MM.1S (cell line): ENCODE measurements at regions not wholly inside any gene's neighbourhood (a gene's known extent, or its start where the extent isn't known, plus 50 kb on each side); places are given as distances from the start of the nearest gene placed in this dataset.

Experiments used
- DNase-seq: peaks from one replicate; pipeline ENCODE4 v3.0.0-alpha.2; 2015
- H2AFZ ChIP-seq: fragments of 300-600 bp; sonication (generic); 2 replicates; pipeline ENCODE4 v1.6.0; 2016; ENCODE audit warnings: antibody characterized with exemption, low read length
- H3F3A ChIP-seq: fragments of 300-600 bp; sonication (generic); 2 replicates; pipeline ENCODE4 v1.6.1; 2016; ENCODE audit warnings: mild to moderate bottlenecking, antibody characterized with exemption, low read length, moderate library complexity, mixed read lengths; ENCODE audit not compliant: insufficient read depth
- H3K27ac ChIP-seq: fragments of 300-600 bp; sonication (generic); 2 replicates; pipeline ENCODE4 v1.5.1; 2016; ENCODE audit warnings: mild to moderate bottlenecking, low read length
- H3K27me3 ChIP-seq: fragments of 300-600 bp; sonication (generic); replicated peaks from 2 replicates; pipeline ENCODE4 v1.6.0; 2016; ENCODE audit warnings: low read length; ENCODE audit not compliant: insufficient read depth
- H3K36me3 ChIP-seq: fragments of 300-600 bp; sonication (generic); replicated peaks from 2 replicates; pipeline ENCODE4 v1.6.1; 2016; ENCODE audit warnings: mild to moderate bottlenecking, low read length, mixed read lengths; ENCODE audit not compliant: insufficient read depth
- H3K4me1 ChIP-seq: fragments of 300-600 bp; sonication (generic); 2 replicates; pipeline ENCODE4 v1.6.1; 2016; ENCODE audit warnings: low read length, mixed read lengths
- H3K4me2 ChIP-seq: fragments of 300-600 bp; sonication (generic); 2 replicates; pipeline ENCODE4 v1.6.0; 2016; ENCODE audit warnings: low read depth, low read length
- H3K4me3 ChIP-seq: fragments of 300-600 bp; sonication (generic); 2 replicates; pipeline ENCODE4 v1.5.1; 2016; ENCODE audit warnings: low read length, mixed read lengths
- H3K79me2 ChIP-seq: fragments of 300-600 bp; sonication (generic); 2 replicates; pipeline ENCODE4 v1.6.1; 2016; ENCODE audit warnings: mixed run types, low read length, mixed read lengths
- H3K9ac ChIP-seq: fragments of 300-600 bp; sonication (generic); 2 replicates; pipeline ENCODE4 v1.6.1; 2016; ENCODE audit warnings: low read length, mixed read lengths
- H3K9me2 ChIP-seq: fragments of 300-600 bp; sonication (generic); replicated peaks from 2 replicates; pipeline ENCODE4 v1.6.1; 2016; ENCODE audit warnings: mild to moderate bottlenecking, low read length, mixed read lengths; ENCODE audit not compliant: insufficient read depth
- H3K9me3 ChIP-seq: fragments of 300-600 bp; sonication (generic); replicated peaks from 2 replicates; pipeline ENCODE4 v1.6.1; 2016; ENCODE audit warnings: mild to moderate bottlenecking, low read length, mixed read lengths; ENCODE audit not compliant: insufficient read depth
- H4K20me1 ChIP-seq: fragments of 300-600 bp; sonication (generic); 2 replicates; pipeline ENCODE4 v1.6.1; 2016; ENCODE audit warnings: mild to moderate bottlenecking, low read length, moderate library complexity, mixed read lengths; ENCODE audit not compliant: insufficient read depth
- EZH2 ChIP-seq: fragments of 300-600 bp; sonication (generic); optimal IDR thresholded peaks from 2 replicates; pipeline ENCODE3; 2017; ENCODE audit warnings: low read depth, mild to moderate bottlenecking, antibody characterized with exemption, low read length, mixed read lengths
- EZH2phosphoT487 ChIP-seq: fragments of 300-600 bp; sonication (generic); IDR thresholded peaks from 2 replicates; pipeline ENCODE4 v1.6.1; 2018; ENCODE audit warnings: antibody characterized with exemption, low read length
- TF ChIP-seq, protein P1 (sequence below): fragments of 300-600 bp; sonication (generic); IDR thresholded peaks from 2 replicates; pipeline ENCODE4 v1.5.1; 2016; ENCODE audit warnings: antibody characterized with exemption, low read length, mixed read lengths

DNA sequence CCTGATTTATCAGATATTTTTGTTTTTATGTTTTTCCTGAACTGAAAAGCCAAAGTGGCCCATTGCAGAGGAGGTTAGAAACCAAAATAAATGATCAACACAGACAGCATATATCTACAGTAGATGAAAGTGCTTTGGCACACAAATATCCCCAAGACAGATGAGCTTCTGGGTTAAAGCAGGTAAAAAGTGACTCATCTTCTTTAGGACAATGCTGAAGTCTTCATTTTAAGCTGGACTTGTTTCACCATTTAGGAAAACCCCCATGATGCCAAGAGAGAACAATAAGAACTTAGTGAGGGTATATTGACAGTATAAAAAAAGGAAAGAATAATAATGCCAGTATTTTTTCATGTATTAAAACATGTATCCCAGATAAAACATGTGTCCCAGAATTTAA, 100.8 kb upstream of the OR9G4 start:
- H4K20me1 ChIP-seq, result no peaks in the 10 kb centered on the region
- no peaks in the 10 kb centered on the region for H3K36me3 ChIP-seq
- TF ChIP-seq EZH2phosphoT487 (no peak), EZH2 (no peak)
- TF ChIP-seq, protein P1, sequence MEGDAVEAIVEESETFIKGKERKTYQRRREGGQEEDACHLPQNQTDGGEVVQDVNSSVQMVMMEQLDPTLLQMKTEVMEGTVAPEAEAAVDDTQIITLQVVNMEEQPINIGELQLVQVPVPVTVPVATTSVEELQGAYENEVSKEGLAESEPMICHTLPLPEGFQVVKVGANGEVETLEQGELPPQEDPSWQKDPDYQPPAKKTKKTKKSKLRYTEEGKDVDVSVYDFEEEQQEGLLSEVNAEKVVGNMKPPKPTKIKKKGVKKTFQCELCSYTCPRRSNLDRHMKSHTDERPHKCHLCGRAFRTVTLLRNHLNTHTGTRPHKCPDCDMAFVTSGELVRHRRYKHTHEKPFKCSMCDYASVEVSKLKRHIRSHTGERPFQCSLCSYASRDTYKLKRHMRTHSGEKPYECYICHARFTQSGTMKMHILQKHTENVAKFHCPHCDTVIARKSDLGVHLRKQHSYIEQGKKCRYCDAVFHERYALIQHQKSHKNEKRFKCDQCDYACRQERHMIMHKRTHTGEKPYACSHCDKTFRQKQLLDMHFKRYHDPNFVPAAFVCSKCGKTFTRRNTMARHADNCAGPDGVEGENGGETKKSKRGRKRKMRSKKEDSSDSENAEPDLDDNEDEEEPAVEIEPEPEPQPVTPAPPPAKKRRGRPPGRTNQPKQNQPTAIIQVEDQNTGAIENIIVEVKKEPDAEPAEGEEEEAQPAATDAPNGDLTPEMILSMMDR, result no peak
- H3K9me2 ChIP-seq, result no peaks in the 10 kb centered on the region
- H3K27ac ChIP-seq, result no peak overlapping the region
- H3K4me3 ChIP-seq, result no peak overlapping the region
- H2AFZ ChIP-seq, result no peak overlapping the region
- H3K4me2 ChIP-seq, result no peak overlapping the region
- no peak for DNase-seq
- H3K79me2 ChIP-seq, result no peaks in the 10 kb centered on the region
- H3K9ac ChIP-seq, result no peak overlapping the region
- H3F3A ChIP-seq, result no peaks in the 10 kb centered on the region
- no peaks in the 10 kb centered on the region for H3K4me1 ChIP-seq
- H3K9me3 ChIP-seq, result no peaks in the 10 kb centered on the region
- no peaks in the 10 kb centered on the region for H3K27me3 ChIP-seq

GRCh38 chr11:56848141-56848809, 99.8 kb upstream of the OR9G4 start:
- H3K4me3 ChIP-seq, result no peak overlapping the region
- H3K9me2 ChIP-seq, result no peaks in the 10 kb centered on the region
- TF ChIP-seq, protein P1, result no peak
- no peaks in the 10 kb centered on the region for H3K4me1 ChIP-seq
- no peaks in the 10 kb centered on the region for H3K36me3 ChIP-seq
- H3K27me3 ChIP-seq, result no peaks in the 10 kb centered on the region
- no peaks in the 10 kb centered on the region for H3F3A ChIP-seq
- DNase-seq, result no peak
- H3K79me2 ChIP-seq, result no peaks in the 10 kb centered on the region
- H3K4me2 ChIP-seq, result no peak overlapping the region
- no peaks in the 10 kb centered on the region for H4K20me1 ChIP-seq
- H3K27ac ChIP-seq, result no peak overlapping the region
- H3K9ac ChIP-seq, result no peak overlapping the region
- no peak overlapping the region for H2AFZ ChIP-seq
- H3K9me3 ChIP-seq, result no peaks in the 10 kb centered on the region

DNA sequence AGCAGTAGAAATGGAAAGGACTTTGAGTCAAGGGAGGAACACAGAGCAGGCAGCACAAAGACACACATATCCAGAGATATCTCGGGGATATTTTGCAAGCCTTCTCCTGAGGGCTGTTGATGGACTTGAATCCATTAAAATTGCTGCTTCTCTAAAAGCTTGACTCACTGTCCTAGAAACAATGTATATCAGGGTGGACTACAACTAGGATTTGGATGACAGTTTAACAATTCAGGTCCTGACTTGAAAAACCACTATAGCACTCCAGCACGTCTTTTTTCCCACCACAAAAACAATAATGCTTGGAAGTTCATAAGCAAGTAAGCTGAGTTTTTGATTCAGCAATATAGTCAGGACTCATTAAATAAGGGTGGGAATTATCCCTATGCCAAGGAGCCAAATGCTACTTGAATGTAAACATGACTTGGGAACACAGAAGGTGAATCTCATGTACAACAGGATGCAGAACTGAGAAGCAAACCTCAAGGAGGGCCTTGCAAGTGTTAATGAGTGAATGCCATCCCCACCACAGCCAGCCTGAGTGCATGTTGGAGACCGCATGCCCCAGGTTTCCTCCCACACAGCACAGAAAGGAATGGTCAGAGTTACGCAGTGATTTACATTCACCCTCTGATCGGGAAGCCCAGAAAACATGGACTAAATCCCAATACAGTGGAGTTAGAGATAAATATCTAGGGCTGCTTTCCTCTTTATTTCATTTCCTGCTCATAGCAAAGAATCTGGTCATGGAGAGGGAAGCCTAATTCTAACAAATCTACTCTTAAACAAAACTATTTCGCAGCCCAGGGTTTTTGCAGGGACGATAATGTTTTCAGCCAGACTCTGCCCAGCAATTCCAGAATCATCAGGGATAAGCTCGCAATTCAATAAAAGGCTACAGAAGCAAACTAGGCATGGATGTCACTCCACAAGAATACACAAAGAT, 98.4 kb upstream of the OR9G4 start:
- no peak for DNase-seq
- Histone ChIP-seq H3K4me2 (no peak overlapping the region), H2AFZ (no peak overlapping the region), H3K27me3 (no peaks in the 10 kb centered on the region), H3F3A (no peaks in the 10 kb centered on the region), H3K9me3 (no peaks in the 10 kb centered on the region), H3K4me1 (no peaks in the 10 kb centered on the region), H3K4me3 (no peak overlapping the region), H3K9ac (no peak overlapping the region), H3K79me2 (no peaks in the 10 kb centered on the region), H4K20me1 (no peaks in the 10 kb centered on the region), H3K36me3 (no peaks in the 10 kb centered on the region), H3K27ac (no peak overlapping the region), H3K9me2 (no peaks in the 10 kb centered on the region)
- TF ChIP-seq EZH2 (no peak), EZH2phosphoT487 (no peak)
- TF ChIP-seq, protein P1, result no peak
